Right lobe of liver (tissue), 4 donors: ENCODE measurements at regions not wholly inside any gene's neighbourhood (a gene's known extent, or its start where the extent isn't known, plus 50 kb on each side); places are given as distances from the start of the nearest gene placed in this dataset.

Experiments used
- CTCF ChIP-seq, 4 donors: fragments of 200-600 bp in 3 of 4; fragments of 450-650 bp in 1 of 4; IDR thresholded peaks; one replicate each; pipeline versions ENCODE4 v1.5.1 to v1.8.0; 2016 to 2022; ENCODE audit warnings: antibody characterized with exemption in 4 of 4, mild to moderate bottlenecking in 2 of 4
- POLR2A ChIP-seq: fragments of 450-650 bp; IDR thresholded peaks from one replicate; pipeline ENCODE4 v1.6.1; 2017; ENCODE audit warnings: antibody characterized with exemption, mild to moderate bottlenecking
- donor health status: DM: no; HTN: no; CAD: no.
- donor health status: DM: no; HTN: no; CAD: no.
- donor health status: DM: no; HTN: yes; CAD: no.

- no peak for TF ChIP-seq CTCF (IDR thresholded peaks at IDR 0.05)
- no peak for TF ChIP-seq POLR2A
These were observed 222.3 kb upstream of the THBS1 start for GRCh38 chr15:39358441-39359041.
